GM20000 (cell line): ENCODE measurements at regions not wholly inside any gene's neighbourhood (a gene's known extent, or its start where the extent isn't known, plus 50 kb on each side); places are given as distances from the start of the nearest gene placed in this dataset.

Experiments used
- DNase-seq: peaks from one replicate; pipeline ENCODE4 v3.0.0; 2012; ENCODE audit warnings: low spot score
- TF ChIP-seq, protein P1 (sequence below): IDR thresholded peaks from 2 replicates; pipeline ENCODE4 v1.5.1; 2012; ENCODE audit warnings: mild to moderate bottlenecking, control low read depth; ENCODE audit errors: extremely low read depth, missing control alignments

- DNase-seq: no peak
- TF ChIP-seq, protein P1, sequence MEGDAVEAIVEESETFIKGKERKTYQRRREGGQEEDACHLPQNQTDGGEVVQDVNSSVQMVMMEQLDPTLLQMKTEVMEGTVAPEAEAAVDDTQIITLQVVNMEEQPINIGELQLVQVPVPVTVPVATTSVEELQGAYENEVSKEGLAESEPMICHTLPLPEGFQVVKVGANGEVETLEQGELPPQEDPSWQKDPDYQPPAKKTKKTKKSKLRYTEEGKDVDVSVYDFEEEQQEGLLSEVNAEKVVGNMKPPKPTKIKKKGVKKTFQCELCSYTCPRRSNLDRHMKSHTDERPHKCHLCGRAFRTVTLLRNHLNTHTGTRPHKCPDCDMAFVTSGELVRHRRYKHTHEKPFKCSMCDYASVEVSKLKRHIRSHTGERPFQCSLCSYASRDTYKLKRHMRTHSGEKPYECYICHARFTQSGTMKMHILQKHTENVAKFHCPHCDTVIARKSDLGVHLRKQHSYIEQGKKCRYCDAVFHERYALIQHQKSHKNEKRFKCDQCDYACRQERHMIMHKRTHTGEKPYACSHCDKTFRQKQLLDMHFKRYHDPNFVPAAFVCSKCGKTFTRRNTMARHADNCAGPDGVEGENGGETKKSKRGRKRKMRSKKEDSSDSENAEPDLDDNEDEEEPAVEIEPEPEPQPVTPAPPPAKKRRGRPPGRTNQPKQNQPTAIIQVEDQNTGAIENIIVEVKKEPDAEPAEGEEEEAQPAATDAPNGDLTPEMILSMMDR: no peak
Measured at GRCh38 chr21:28738882-28739281, 253.8 kb downstream of the LTN1 start.

- TF ChIP-seq, protein P1: no peak
- DNase-seq: no peak
Measured at GRCh38 chr21:28738420-28738704, 254.3 kb downstream of the LTN1 start.

- no peak for DNase-seq
- TF ChIP-seq, protein P1: no peak
Measured at GRCh38 chr21:28737674-28738419, 254.8 kb downstream of the LTN1 start.

DNA sequence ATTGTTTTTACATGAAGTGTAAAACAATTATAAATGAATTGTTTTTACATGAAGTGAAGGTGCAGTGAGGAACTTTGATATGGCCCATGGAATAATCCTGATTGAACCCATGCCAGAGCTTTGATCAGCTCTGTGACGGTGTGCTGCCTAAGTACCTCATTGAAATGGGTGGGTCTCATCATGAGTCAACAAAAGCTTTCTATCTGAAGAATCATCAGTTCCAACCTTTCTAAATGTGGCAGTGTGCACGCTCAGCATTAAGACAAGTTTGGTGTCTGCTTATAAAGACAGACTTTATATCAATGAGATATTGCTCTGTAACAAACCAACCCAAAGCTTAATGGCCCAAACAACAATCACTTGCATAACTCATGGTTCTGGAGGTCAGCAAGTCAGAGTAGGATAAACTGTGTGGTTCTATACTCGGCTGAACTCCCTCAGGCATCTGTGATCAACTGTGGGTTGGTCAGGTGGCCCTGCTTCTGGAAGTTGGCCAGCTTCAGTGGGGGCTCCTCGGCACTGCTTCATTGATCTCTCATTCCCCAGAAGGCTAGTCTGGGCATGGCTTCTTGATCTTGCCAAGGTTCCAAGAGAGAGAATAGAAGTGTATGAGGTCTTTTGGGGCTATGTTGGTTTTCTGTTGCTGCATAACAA is 258.0 kb downstream of the LTN1 start:
- TF ChIP-seq, protein P1: no peak
- DNase-seq: no peak

GRCh38 chr21:28731700-28732321 is 260.9 kb downstream of the LTN1 start:
- TF ChIP-seq, protein P1: no peak
- no peak for DNase-seq

- DNase-seq: no peak
- TF ChIP-seq, protein P1: no peak
Measured at GRCh38 chr21:28729887-28730286, 262.8 kb downstream of the LTN1 start.

DNA sequence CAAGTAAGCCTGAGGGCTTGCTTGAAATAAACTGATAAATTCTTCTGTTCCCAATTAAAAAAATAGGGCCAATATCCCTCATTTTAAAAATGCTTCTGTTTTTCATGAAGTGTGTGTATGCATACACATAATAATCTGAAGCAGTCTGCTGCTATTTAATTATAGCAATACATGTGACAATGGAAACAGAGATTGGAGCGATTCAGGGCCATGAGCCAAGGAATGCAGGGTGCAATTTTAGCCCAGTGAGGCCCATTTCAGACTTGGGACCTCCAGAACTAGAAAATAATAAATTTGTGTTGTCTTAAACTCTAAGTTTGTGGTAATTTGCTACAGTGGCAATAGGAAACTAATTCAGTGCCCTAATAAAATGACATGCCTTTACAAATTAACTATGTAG is 264.9 kb downstream of the LTN1 start:
- TF ChIP-seq, protein P1: no peak
- no peak for DNase-seq
